ENCODE measurements at regions not wholly inside any gene's neighbourhood (a gene's known extent, or its start where the extent isn't known, plus 50 kb on each side); places are given as distances from the start of the nearest gene placed in this dataset.
"Not testable (repeated sequence)": the region's sequence is repeated elsewhere in the genome, so short reads cannot be mapped to it uniquely, and the experiment has no call there.

- H3K27me3 ChIP-seq (ENCODE audit: control insufficient read depth, insufficient read depth, low read length) = no peaks in the 10 kb centered on the region
- DNase-seq = no peak
- no peak overlapping the region for H3K27ac ChIP-seq (ENCODE audit: low read length)
- H3K9me3 ChIP-seq (replicated peaks; ENCODE audit: control insufficient read depth, low read depth, low read length) = no peaks in the 10 kb centered on the region
- H3K4me3 ChIP-seq (ENCODE audit: low read length) = no peak overlapping the region
- H3K4me1 ChIP-seq (ENCODE audit: control insufficient read depth, insufficient read depth, low read length) = no peaks in the 10 kb centered on the region
- no peaks in the 10 kb centered on the region for H3K36me3 ChIP-seq (ENCODE audit: control insufficient read depth, insufficient read depth, low read length)
- WGBS (ENCODE audit: insufficient coverage) = 50% methylated on average over 1 of the region's 2 CpGs
Measured at GRCh38 chr15:46077220-46077619, 442.4 kb downstream of the SQOR start.

GRCh38 chr15:46079046-46079445 is 444.2 kb downstream of the SQOR start:
- Histone ChIP-seq H3K4me3 (ENCODE audit: low read length) (no peak overlapping the region), H3K27ac (ENCODE audit: low read length) (no peak overlapping the region), H3K4me1 (ENCODE audit: control insufficient read depth, insufficient read depth, low read length) (no peaks in the 10 kb centered on the region), H3K36me3 (ENCODE audit: control insufficient read depth, insufficient read depth, low read length) (no peaks in the 10 kb centered on the region), H3K27me3 (ENCODE audit: control insufficient read depth, insufficient read depth, low read length) (no peaks in the 10 kb centered on the region), H3K9me3 (replicated peaks; ENCODE audit: control insufficient read depth, low read depth, low read length) (no peaks in the 10 kb centered on the region)
- no peak for DNase-seq
- 100% methylated on average over 1 of the region's 3 CpGs for WGBS (ENCODE audit: insufficient coverage)

- Histone ChIP-seq H3K4me3 (ENCODE audit: low read length) (no peak overlapping the region), H3K27ac (ENCODE audit: low read length) (no peak overlapping the region), H3K36me3 (ENCODE audit: control insufficient read depth, insufficient read depth, low read length) (no peaks in the 10 kb centered on the region), H3K27me3 (ENCODE audit: control insufficient read depth, insufficient read depth, low read length) (no peaks in the 10 kb centered on the region), H3K9me3 (replicated peaks; ENCODE audit: control insufficient read depth, low read depth, low read length) (no peaks in the 10 kb centered on the region), H3K4me1 (ENCODE audit: control insufficient read depth, insufficient read depth, low read length) (no peaks in the 10 kb centered on the region)
- DNase-seq = peak; percentile 62
- no CpG with 5 or more reads among the region's 7 CpGs for WGBS (ENCODE audit: insufficient coverage)
Measured at GRCh38 chr15:46080016-46080415, 445.2 kb downstream of the SQOR start.

GRCh38 chr15:46088486-46089445 is 453.9 kb downstream of the SQOR start:
- Histone ChIP-seq H3K27ac (ENCODE audit: low read length) (peak overlapping the region; percentile 15), H3K4me1 (ENCODE audit: control insufficient read depth, insufficient read depth, low read length) (no peaks in the 10 kb centered on the region), H3K4me3 (ENCODE audit: low read length) (no peak overlapping the region), H3K36me3 (ENCODE audit: control insufficient read depth, insufficient read depth, low read length) (no peaks in the 10 kb centered on the region), H3K27me3 (ENCODE audit: control insufficient read depth, insufficient read depth, low read length) (no peaks in the 10 kb centered on the region), H3K9me3 (replicated peaks; ENCODE audit: control insufficient read depth, low read depth, low read length) (no peaks in the 10 kb centered on the region)
- DNase-seq = peak; percentile 16
- 20% methylated on average over 1 of the region's 3 CpGs for WGBS (ENCODE audit: insufficient coverage)

- no peak for DNase-seq
- no peak overlapping the region for H3K4me3 ChIP-seq (ENCODE audit: low read length)
- no peaks in the 10 kb centered on the region for H3K27me3 ChIP-seq (ENCODE audit: control insufficient read depth, insufficient read depth, low read length)
- H3K4me1 ChIP-seq (ENCODE audit: control insufficient read depth, insufficient read depth, low read length) = no peaks in the 10 kb centered on the region
- 45% methylated on average over 3 of the region's 4 CpGs for WGBS (ENCODE audit: insufficient coverage)
- no peaks in the 10 kb centered on the region for H3K9me3 ChIP-seq (replicated peaks; ENCODE audit: control insufficient read depth, low read depth, low read length)
- no peak overlapping the region for H3K27ac ChIP-seq (ENCODE audit: low read length)
- H3K36me3 ChIP-seq (ENCODE audit: control insufficient read depth, insufficient read depth, low read length) = no peaks in the 10 kb centered on the region
Measured at GRCh38 chr15:46089467-46089935, 454.7 kb downstream of the SQOR start.

GRCh38 chr15:46091860-46092450 is 457.1 kb downstream of the SQOR start:
- no peaks in the 10 kb centered on the region for H3K9me3 ChIP-seq (replicated peaks; ENCODE audit: control insufficient read depth, low read depth, low read length)
- no peak overlapping the region for H3K4me3 ChIP-seq (ENCODE audit: low read length)
- H3K27me3 ChIP-seq (ENCODE audit: control insufficient read depth, insufficient read depth, low read length) = no peaks in the 10 kb centered on the region
- no peak overlapping the region for H3K27ac ChIP-seq (ENCODE audit: low read length)
- H3K36me3 ChIP-seq (ENCODE audit: control insufficient read depth, insufficient read depth, low read length) = no peaks in the 10 kb centered on the region
- DNase-seq = peak; percentile 22
- WGBS (ENCODE audit: insufficient coverage) = 69% methylated on average over 5 of the region's 16 CpGs
- H3K4me1 ChIP-seq (ENCODE audit: control insufficient read depth, insufficient read depth, low read length) = no peaks in the 10 kb centered on the region

GRCh38 chr15:46098006-46098405 is 463.2 kb downstream of the SQOR start:
- not testable (repeated sequence) for DNase-seq; H3K9me3 ChIP-seq (replicated peaks; ENCODE audit: control insufficient read depth, low read depth, low read length); H3K4me1 ChIP-seq (ENCODE audit: control insufficient read depth, insufficient read depth, low read length); H3K27me3 ChIP-seq (ENCODE audit: control insufficient read depth, insufficient read depth, low read length); H3K4me3 ChIP-seq (ENCODE audit: low read length); H3K36me3 ChIP-seq (ENCODE audit: control insufficient read depth, insufficient read depth, low read length); H3K27ac ChIP-seq (ENCODE audit: low read length)
- 96% methylated on average over 25 of the region's 32 CpGs for WGBS (ENCODE audit: insufficient coverage)

- no CpG with 5 or more reads among the region's 2 CpGs for WGBS (ENCODE audit: insufficient coverage)
- Histone ChIP-seq H3K27ac (ENCODE audit: low read length) (no peak overlapping the region), H3K36me3 (ENCODE audit: control insufficient read depth, insufficient read depth, low read length) (no peaks in the 10 kb centered on the region), H3K9me3 (replicated peaks; ENCODE audit: control insufficient read depth, low read depth, low read length) (no peaks in the 10 kb centered on the region), H3K4me1 (ENCODE audit: control insufficient read depth, insufficient read depth, low read length) (no peaks in the 10 kb centered on the region), H3K27me3 (ENCODE audit: control insufficient read depth, insufficient read depth, low read length) (no peaks in the 10 kb centered on the region), H3K4me3 (ENCODE audit: low read length) (no peak overlapping the region)
- DNase-seq = no peak
Measured at GRCh38 chr15:46110755-46111154, 475.9 kb downstream of the SQOR start.

- WGBS (ENCODE audit: insufficient coverage) = 90% methylated on average over 2 of the region's 3 CpGs
- Histone ChIP-seq H3K4me3 (ENCODE audit: low read length) (no peak overlapping the region), H3K27ac (ENCODE audit: low read length) (no peak overlapping the region), H3K4me1 (ENCODE audit: control insufficient read depth, insufficient read depth, low read length) (no peaks in the 10 kb centered on the region), H3K36me3 (ENCODE audit: control insufficient read depth, insufficient read depth, low read length) (no peaks in the 10 kb centered on the region), H3K9me3 (replicated peaks; ENCODE audit: control insufficient read depth, low read depth, low read length) (no peaks in the 10 kb centered on the region), H3K27me3 (ENCODE audit: control insufficient read depth, insufficient read depth, low read length) (no peaks in the 10 kb centered on the region)
- no peak for DNase-seq
Measured at GRCh38 chr15:46111730-46112129, 476.9 kb downstream of the SQOR start.

- Histone ChIP-seq H3K4me3 (ENCODE audit: low read length) (no peak overlapping the region), H3K27ac (ENCODE audit: low read length) (no peak overlapping the region), H3K9me3 (replicated peaks; ENCODE audit: control insufficient read depth, low read depth, low read length) (no peaks in the 10 kb centered on the region), H3K4me1 (ENCODE audit: control insufficient read depth, insufficient read depth, low read length) (no peaks in the 10 kb centered on the region), H3K36me3 (ENCODE audit: control insufficient read depth, insufficient read depth, low read length) (no peaks in the 10 kb centered on the region), H3K27me3 (ENCODE audit: control insufficient read depth, insufficient read depth, low read length) (no peaks in the 10 kb centered on the region)
- DNase-seq = no peak
Measured at GRCh38 chr15:46117071-46117470, 482.2 kb downstream of the SQOR start.

Measured in muscle of leg (tissue), 3 donors.